Endothelial cell of umbilical vein (primary cell): ENCODE measurements at regions not wholly inside any gene's neighbourhood (a gene's known extent, or its start where the extent isn't known, plus 50 kb on each side); places are given as distances from the start of the nearest gene placed in this dataset.

Experiments
- POLR2A ChIP-seq: IDR thresholded peaks from 2 replicates; pipeline ENCODE4 v1.6.1; 2012; ENCODE audit warnings: low read depth, mild to moderate bottlenecking, control low read depth, low read length
- TF ChIP-seq, protein P1 (sequence below), 2 donors: IDR thresholded peaks; 1 replicate in 1 of 2; 2 replicates in 1 of 2; pipeline ENCODE4 v1.5.1; 2011; ENCODE audit warnings: low read length in 2 of 2, mild to moderate bottlenecking in 2 of 2, moderate library complexity in 2 of 2, control low read depth in 1 of 2, inconsistent platforms in 1 of 2, low read depth in 1 of 2; ENCODE audit not compliant: insufficient read depth in 1 of 2; ENCODE audit errors: extremely low read depth in 1 of 2

GRCh38 chr10:42962902-42963231 lies 114.0 kb upstream of the RET start:
- TF ChIP-seq, protein P1, sequence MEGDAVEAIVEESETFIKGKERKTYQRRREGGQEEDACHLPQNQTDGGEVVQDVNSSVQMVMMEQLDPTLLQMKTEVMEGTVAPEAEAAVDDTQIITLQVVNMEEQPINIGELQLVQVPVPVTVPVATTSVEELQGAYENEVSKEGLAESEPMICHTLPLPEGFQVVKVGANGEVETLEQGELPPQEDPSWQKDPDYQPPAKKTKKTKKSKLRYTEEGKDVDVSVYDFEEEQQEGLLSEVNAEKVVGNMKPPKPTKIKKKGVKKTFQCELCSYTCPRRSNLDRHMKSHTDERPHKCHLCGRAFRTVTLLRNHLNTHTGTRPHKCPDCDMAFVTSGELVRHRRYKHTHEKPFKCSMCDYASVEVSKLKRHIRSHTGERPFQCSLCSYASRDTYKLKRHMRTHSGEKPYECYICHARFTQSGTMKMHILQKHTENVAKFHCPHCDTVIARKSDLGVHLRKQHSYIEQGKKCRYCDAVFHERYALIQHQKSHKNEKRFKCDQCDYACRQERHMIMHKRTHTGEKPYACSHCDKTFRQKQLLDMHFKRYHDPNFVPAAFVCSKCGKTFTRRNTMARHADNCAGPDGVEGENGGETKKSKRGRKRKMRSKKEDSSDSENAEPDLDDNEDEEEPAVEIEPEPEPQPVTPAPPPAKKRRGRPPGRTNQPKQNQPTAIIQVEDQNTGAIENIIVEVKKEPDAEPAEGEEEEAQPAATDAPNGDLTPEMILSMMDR (IDR thresholded peaks at IDR 0.05; ENCODE audit: extremely low read depth in 1 of 2, insufficient read depth in 1 of 2, low read depth in 1 of 2, low read length in 2 of 2): no peak
- TF ChIP-seq POLR2A: no peak
